Motor neuron (in vitro differentiated cells): ENCODE measurements at regions not wholly inside any gene's neighbourhood (a gene's known extent, or its start where the extent isn't known, plus 50 kb on each side); places are given as distances from the start of the nearest gene placed in this dataset.

Experiments used
- ATAC-seq, 8 experiments: fragments of 200-7000 bp; cut with Tn5 transposase; replicated peaks in 6 of 8; 2 replicates each; pipeline ENCODE4 v1.8.0; 2021; ENCODE audit warnings: mild to moderate bottlenecking in 8 of 8, moderate library complexity in 8 of 8
- H3K27ac ChIP-seq, 2 donors: fragments of 250-450 bp; sonication (Bioruptor Pico); 2 replicates each; pipeline ENCODE4 v1.9.0; 2021; ENCODE audit warnings: antibody characterized with exemption in 2 of 2, mild to moderate bottlenecking in 2 of 2, moderate library complexity in 1 of 2
- H3K4me1 ChIP-seq, 2 donors: fragments of 250-450 bp; sonication (Bioruptor Pico); replicated peaks in 1 of 2; 2 replicates each; pipeline ENCODE4 v1.6.1; 2021; ENCODE audit warnings: antibody characterized with exemption in 2 of 2, mild to moderate bottlenecking in 2 of 2, moderate library complexity in 1 of 2
- H3K4me3 ChIP-seq, 5 donors: fragments of 250-450 bp; sonication (Bioruptor Pico); 2 replicates each; pipeline ENCODE4 v1.9.0; 2021; ENCODE audit warnings: antibody characterized with exemption in 5 of 5, mild to moderate bottlenecking in 5 of 5, moderate library complexity in 4 of 5
- WGBS, 10 experiments: fragments of 450-650 bp; shearing (Covaris generic); methylation state at CpG; one replicate each; pipeline ENCODE4 v1.0.0; 2022; 5-methylcytosine and 5-hydroxymethylcytosine counted together
- in situ Hi-C, 9 experiments: fragments of 400-800 bp; cut with MboI; loops; one replicate each; pipeline ENCODE4 v1.15.0; 2021; ENCODE audit warnings: low sequenced_read_pairs in 9 of 9, low pct_unique_long_range_greater_than_20kb in 2 of 9; ENCODE audit not compliant: unreplicated experiment in 9 of 9

- no peak for ATAC-seq
Observed at GRCh38 chr5:22986281-22986680, 133.1 kb upstream of the CDH12 start.

GRCh38 chr5:22985446-22985845 lies 132.3 kb upstream of the CDH12 start:
- H3K27ac ChIP-seq = no peak overlapping the region
- ATAC-seq = no peak
- 10 to 100% (median 92%) methylated on average over 1 of the region's 1 CpG; no CpG with 5 or more reads in 1 of the 10 experiments for WGBS, 10 experiments
- in situ Hi-C loops = no loop called here
- H3K4me3 ChIP-seq = no peak overlapping the region
- no peaks in the 10 kb centered on the region for H3K4me1 ChIP-seq

More at GRCh38 chr5:22986281-22986680, 133.1 kb upstream of the CDH12 start:
- in situ Hi-C loops = no loop called here
- Histone ChIP-seq H3K4me3 (no peak overlapping the region), H3K27ac (no peak overlapping the region), H3K4me1 (no peaks in the 10 kb centered on the region)

GRCh38 chr5:22970956-22971618 lies 117.9 kb upstream of the CDH12 start:
- no peak overlapping the region for H3K27ac ChIP-seq
- WGBS, 10 experiments = 0 to 92% (median 63%) methylated on average over 1 to 6 of the region's 8 CpGs; no CpG with 5 or more reads in 4 of the 10 experiments
- no peak overlapping the region for H3K4me3 ChIP-seq
- no peaks in the 10 kb centered on the region for H3K4me1 ChIP-seq
- ATAC-seq = no peak
- in situ Hi-C loops = no loop called here

GRCh38 chr5:22970491-22970890 lies 117.3 kb upstream of the CDH12 start:
- no peak overlapping the region for H3K4me3 ChIP-seq
- in situ Hi-C loops = no loop called here
- H3K4me1 ChIP-seq = no peaks in the 10 kb centered on the region
- ATAC-seq = peak in 5 of 8 experiments; percentile 43 to 77 (median 74)
- WGBS, 10 experiments = 48 to 100% (median 70%) methylated on average over 1 to 3 of the region's 5 CpGs; no CpG with 5 or more reads in 5 of the 10 experiments
- no peak overlapping the region for H3K27ac ChIP-seq

GRCh38 chr5:22968386-22968785 lies 115.2 kb upstream of the CDH12 start:
- ATAC-seq = no peak
- H3K27ac ChIP-seq = no peak overlapping the region
- in situ Hi-C loops = no loop called here
- H3K4me3 ChIP-seq = no peak overlapping the region
- whole genome bisulfite sequencing, 10 experiments = 28 to 100% (median 81%) methylated on average over 1 to 2 of the region's 2 CpGs
- no peaks in the 10 kb centered on the region for H3K4me1 ChIP-seq

- H3K27ac ChIP-seq = no peak overlapping the region
- in situ Hi-C loops = no loop called here
- ATAC-seq = no peak
- H3K4me3 ChIP-seq = no peak overlapping the region
- WGBS, 10 experiments = 0 to 86% (median 57%) methylated on average over 1 of the region's 1 CpG; no CpG with 5 or more reads in 1 of the 10 experiments
- no peaks in the 10 kb centered on the region for H3K4me1 ChIP-seq
Observed at GRCh38 chr5:22965960-22966359, 112.8 kb upstream of the CDH12 start.

- peaks cover 0 to 1% of the 10 kb centered on the region in 2 donors for H3K4me1 ChIP-seq
- ATAC-seq = peak in 2 of 8 experiments; percentile 80 to 85
- WGBS, 10 experiments = 57 to 100% (median 89%) methylated on average over 1 of the region's 1 CpG; no CpG with 5 or more reads in 2 of the 10 experiments
- H3K27ac ChIP-seq = no peak overlapping the region
- in situ Hi-C loops = no loop called here
- no peak overlapping the region for H3K4me3 ChIP-seq
Observed at GRCh38 chr5:22964632-22965031, 111.5 kb upstream of the CDH12 start.

GRCh38 chr5:22958462-22959262 lies 105.5 kb upstream of the CDH12 start:
- in situ Hi-C loops = no loop called here
- peak in 5 of 8 experiments; percentile 26 to 83 (median 79) for ATAC-seq
- Histone ChIP-seq H3K4me3 (no peak overlapping the region), H3K4me1 (peaks cover 0 to 14% of the 10 kb centered on the region in 2 donors), H3K27ac (no peak overlapping the region)
- 17 to 90% (median 60%) methylated on average over 1 to 3 of the region's 3 CpGs for WGBS, 10 experiments

GRCh38 chr5:22947921-22948320 lies 94.8 kb upstream of the CDH12 start:
- in situ Hi-C loops = no loop called here
- WGBS, 10 experiments = 0 to 100% (median 22%) methylated on average over 1 of the region's 1 CpG; no CpG with 5 or more reads in 7 of the 10 experiments
- Histone ChIP-seq H3K4me3 (no peak overlapping the region), H3K4me1 (no peaks in the 10 kb centered on the region), H3K27ac (no peak overlapping the region)
- no peak for ATAC-seq

- WGBS, 10 experiments = 18 to 100% (median 82%) methylated on average over 2 to 4 of the region's 4 CpGs
- in situ Hi-C loops = no loop called here
Observed at GRCh38 chr5:22938362-22938761, 85.2 kb upstream of the CDH12 start.

GRCh38 chr5:22928821-22929482 lies 75.8 kb upstream of the CDH12 start:
- WGBS, 10 experiments = 0 to 90% (median 40%) methylated on average over 1 of the region's 1 CpG; no CpG with 5 or more reads in 5 of the 10 experiments
- no peaks in the 10 kb centered on the region for H3K4me1 ChIP-seq
- ATAC-seq = no peak
- in situ Hi-C loops = no loop called here
- no peak overlapping the region for H3K4me3 ChIP-seq
- no peak overlapping the region for H3K27ac ChIP-seq

More at GRCh38 chr5:22938362-22938761, 85.2 kb upstream of the CDH12 start:
- Histone ChIP-seq H3K4me1 (no peaks in the 10 kb centered on the region), H3K27ac (no peak overlapping the region), H3K4me3 (no peak overlapping the region)
- no peak for ATAC-seq

- no peak for ATAC-seq
- 0 to 67% (median 20%) methylated on average over 1 of the region's 1 CpG; no CpG with 5 or more reads in 1 of the 10 experiments for WGBS, 10 experiments
- no peaks in the 10 kb centered on the region for H3K4me1 ChIP-seq
- H3K27ac ChIP-seq = no peak overlapping the region
- no peak overlapping the region for H3K4me3 ChIP-seq
- in situ Hi-C loops = no loop called here
Observed at GRCh38 chr5:22926574-22926973, 73.4 kb upstream of the CDH12 start.

GRCh38 chr5:22918511-22918910 lies 65.4 kb upstream of the CDH12 start:
- Histone ChIP-seq H3K27ac (no peak overlapping the region), H3K4me1 (no peaks in the 10 kb centered on the region), H3K4me3 (no peak overlapping the region)
- 10 to 100% (median 53%) methylated on average over 1 to 4 of the region's 4 CpGs for WGBS, 10 experiments
- no peak for ATAC-seq
- in situ Hi-C loops = no loop called here
